ENCODE measurements at regions not wholly inside any gene's neighbourhood (a gene's known extent, or its start where the extent isn't known, plus 50 kb on each side); places are given as distances from the start of the nearest gene placed in this dataset.

- WGBS, 4 donors = 43 to 50% (median 45%) methylated on average over 8 of the region's 8 CpGs
Measured at GRCh38 chr1:18546026-18546425, 65.3 kb downstream of the KLHDC7A start.

GRCh38 chr1:18547460-18547859 is 66.7 kb downstream of the KLHDC7A start:
- DNase-seq (no peak), ATAC-seq (no peak)
- H3K9me3 ChIP-seq = peaks cover 0 to 10% (median 2%) of the 10 kb centered on the region in 12 donors
- no peaks in the 10 kb centered on the region for H3K4me1 ChIP-seq
- intact Hi-C loops (cut with DNase I) = no loop called here
- 52 to 66% (median 62%) methylated on average over 4 of the region's 4 CpGs for WGBS, 4 donors
- no peak overlapping the region for H3K27ac ChIP-seq
- H3K4me3 ChIP-seq = no peak overlapping the region
- H3K27me3 ChIP-seq = peaks cover 0 to 64% (median 27%) of the 10 kb centered on the region in 9 donors
- TF ChIP-seq POLR2A (IDR thresholded peaks at IDR 0.05) = no peak
- TF ChIP-seq CTCF (IDR thresholded peaks at IDR 0.05) = no peak
- H3K36me3 ChIP-seq = no peaks in the 10 kb centered on the region

More at GRCh38 chr1:18546026-18546425, 65.3 kb downstream of the KLHDC7A start:
- intact Hi-C loops (cut with DNase I) = no loop called here
- Histone ChIP-seq H3K4me1 (no peaks in the 10 kb centered on the region), H3K27ac (no peak overlapping the region), H3K36me3 (no peaks in the 10 kb centered on the region), H3K9me3 (peaks cover 0 to 10% (median 2%) of the 10 kb centered on the region in 12 donors), H3K27me3 (peaks cover 0 to 76% (median 31%) of the 10 kb centered on the region in 9 donors), H3K4me3 (no peak overlapping the region)
- no peak for ATAC-seq
- TF ChIP-seq CTCF (IDR thresholded peaks at IDR 0.05) = no peak
- no peak for TF ChIP-seq POLR2A (IDR thresholded peaks at IDR 0.05)
- DNase-seq = no peak

GRCh38 chr1:18548643-18549042 is 67.9 kb downstream of the KLHDC7A start:
- peaks cover 0 to 58% (median 15%) of the 10 kb centered on the region in 9 donors for H3K27me3 ChIP-seq
- no peaks in the 10 kb centered on the region for H3K4me1 ChIP-seq
- ATAC-seq (no peak), DNase-seq (no peak)
- intact Hi-C loops (cut with DNase I) = no loop called here
- 36 to 77% (median 49%) methylated on average over 3 to 6 of the region's 6 CpGs for WGBS, 4 donors
- H3K36me3 ChIP-seq = no peaks in the 10 kb centered on the region
- peaks cover 0 to 4% (median under 1%) of the 10 kb centered on the region in 12 donors for H3K9me3 ChIP-seq
- no peak overlapping the region for H3K27ac ChIP-seq
- no peak overlapping the region for H3K4me3 ChIP-seq
- TF ChIP-seq CTCF (IDR thresholded peaks at IDR 0.05) (no peak), POLR2A (IDR thresholded peaks at IDR 0.05) (no peak)

- 61 to 65% (median 63%) methylated on average over 10 of the region's 10 CpGs for WGBS, 4 donors
- no peak for ATAC-seq
- Histone ChIP-seq H3K9me3 (peaks cover 0 to 4% (median 0%) of the 10 kb centered on the region in 12 donors), H3K27ac (no peak overlapping the region), H3K4me1 (no peaks in the 10 kb centered on the region), H3K27me3 (peaks cover 0 to 58% (median 12%) of the 10 kb centered on the region in 9 donors), H3K4me3 (no peak overlapping the region), H3K36me3 (no peaks in the 10 kb centered on the region)
- intact Hi-C loops (cut with DNase I) = no loop called here
- DNase-seq = no peak
- TF ChIP-seq POLR2A (IDR thresholded peaks at IDR 0.05) (no peak), CTCF (IDR thresholded peaks at IDR 0.05) (no peak)
Measured at GRCh38 chr1:18549106-18549505, 68.4 kb downstream of the KLHDC7A start.

Measured in heart left ventricle (tissue), 16 donors.